CD14-positive monocyte (primary cell): ENCODE measurements at regions not wholly inside any gene's neighbourhood (a gene's known extent, or its start where the extent isn't known, plus 50 kb on each side); places are given as distances from the start of the nearest gene placed in this dataset.

Source experiments
- DNase-seq, 3 donors: peaks; one replicate each; pipeline ENCODE4 v3.0.0-alpha.2; 2011 to 2022
- H2AFZ ChIP-seq: 2 replicates; pipeline ENCODE4 v1.6.0; 2012; ENCODE audit warnings: mild to moderate bottlenecking, low read depth, low read length, inconsistent platforms; ENCODE audit not compliant: insufficient read depth, poor library complexity, severe bottlenecking
- H3K27ac ChIP-seq, 2 donors: 1 replicate in 1 of 2; 2 replicates in 1 of 2; pipeline ENCODE4 v1.5.1; 2012 to 2013; ENCODE audit warnings: low read length in 2 of 2, control low read depth in 1 of 2, inconsistent platforms in 1 of 2, low read depth in 1 of 2, mild to moderate bottlenecking in 1 of 2
- H3K27me3 ChIP-seq, 2 donors: one replicate each; pipeline versions ENCODE4 v1.6.0 to v1.6.1; 2011 to 2013; ENCODE audit warnings: low read length in 2 of 2; ENCODE audit not compliant: control insufficient read depth in 2 of 2, insufficient read depth in 2 of 2
- H3K36me3 ChIP-seq, 2 donors: replicated peaks in 1 of 2; 1 replicate in 1 of 2; 2 replicates in 1 of 2; pipeline versions ENCODE4 v1.5.1 to v1.6.1; 2012 to 2013; ENCODE audit warnings: low read length in 2 of 2, control low read depth in 1 of 2, inconsistent platforms in 1 of 2, mild to moderate bottlenecking in 1 of 2; ENCODE audit not compliant: insufficient read depth in 2 of 2, control insufficient read depth in 1 of 2
- H3K4me1 ChIP-seq, 2 donors: 1 replicate in 1 of 2; 2 replicates in 1 of 2; pipeline versions ENCODE4 v1.5.1 to v1.6.1; 2012 to 2013; ENCODE audit warnings: low read length in 2 of 2, control low read depth in 1 of 2, inconsistent platforms in 1 of 2, mild to moderate bottlenecking in 1 of 2, moderate library complexity in 1 of 2; ENCODE audit not compliant: insufficient read depth in 2 of 2, control insufficient read depth in 1 of 2
- H3K4me2 ChIP-seq: replicated peaks from 2 replicates; pipeline ENCODE3; 2012; ENCODE audit warnings: low read length, moderate library complexity, mild to moderate bottlenecking; ENCODE audit not compliant: poor library complexity, severe bottlenecking; ENCODE audit errors: extremely low read depth
- H3K4me3 ChIP-seq, 3 experiments: fragments of 200-600 bp in 1 of 3; sonication (generic) in 1 of 3; replicated peaks in 1 of 3; 1 replicate in 2 of 3; 2 replicates in 1 of 3; pipeline ENCODE4 v1.5.1; 2011 to 2013; ENCODE audit warnings: low read length in 3 of 3, mild to moderate bottlenecking in 3 of 3, control low read depth in 2 of 3, low read depth in 2 of 3, inconsistent platforms in 1 of 3, moderate library complexity in 1 of 3
- H3K79me2 ChIP-seq: 2 replicates; pipeline ENCODE4 v1.6.0; 2012; ENCODE audit warnings: mild to moderate bottlenecking, control low read depth, inconsistent platforms, low read length, moderate library complexity; ENCODE audit not compliant: insufficient read depth
- H3K9ac ChIP-seq: 2 replicates; pipeline ENCODE4 v1.6.0; 2017; ENCODE audit warnings: low read length, mild to moderate bottlenecking; ENCODE audit not compliant: insufficient read depth, poor library complexity, severe bottlenecking
- H3K9me3 ChIP-seq, 2 donors: replicated peaks in 1 of 2; 1 replicate in 1 of 2; 2 replicates in 1 of 2; pipeline versions ENCODE4 v1.5.1 to v1.6.1; 2012 to 2013; ENCODE audit warnings: low read length in 2 of 2, control low read depth in 1 of 2; ENCODE audit not compliant: control insufficient read depth in 1 of 2, insufficient read depth in 1 of 2
- H4K20me1 ChIP-seq: 2 replicates; pipeline ENCODE4 v1.6.0; 2012; ENCODE audit warnings: mild to moderate bottlenecking, low read length, control low read depth, moderate library complexity; ENCODE audit not compliant: insufficient read depth
- H3K27ac Mint-ChIP-seq, 7 donors: one replicate each; pipeline ENCODE4 v1.8.0; 2020; ENCODE audit warnings: mild to moderate bottlenecking in 7 of 7, mixed read lengths in 7 of 7, moderate library complexity in 6 of 7, inconsistent platforms in 2 of 7
- H3K27me3 Mint-ChIP-seq, 3 donors: one replicate each; pipeline ENCODE4 v1.8.0; 2021 to 2022; ENCODE audit warnings: low read depth in 3 of 3, mild to moderate bottlenecking in 3 of 3, mixed read lengths in 3 of 3, moderate library complexity in 3 of 3, inconsistent platforms in 1 of 3
- H3K36me3 Mint-ChIP-seq, 2 donors: one replicate each; pipeline ENCODE4 v1.8.0; 2020; ENCODE audit warnings: mixed read lengths in 2 of 2, inconsistent platforms in 1 of 2, mild to moderate bottlenecking in 1 of 2
- H3K4me1 Mint-ChIP-seq: one replicate; pipeline ENCODE4 v1.8.0; 2020; ENCODE audit warnings: mild to moderate bottlenecking, mixed read lengths
- H3K4me3 Mint-ChIP-seq, 2 donors: one replicate each; pipeline ENCODE4 v1.8.0; 2020; ENCODE audit warnings: mild to moderate bottlenecking in 2 of 2, mixed read lengths in 2 of 2, moderate library complexity in 1 of 2
- H3K9me3 Mint-ChIP-seq, 7 donors: one replicate each; pipeline ENCODE4 v1.8.0; 2020 to 2022; ENCODE audit warnings: mixed read lengths in 7 of 7, mild to moderate bottlenecking in 6 of 7, moderate library complexity in 6 of 7, inconsistent platforms in 2 of 7
- CTCF ChIP-seq: fragments of 200-600 bp; IDR thresholded peaks from one replicate; pipeline ENCODE4 v1.8.0; 2022; ENCODE audit warnings: antibody characterized with exemption, mild to moderate bottlenecking
- WGBS: methylation state at CpG from one replicate; pipeline ENCODE4 v1.1.5; 2013; ENCODE audit warnings: missing lambda C conversion rate; ENCODE audit not compliant: insufficient coverage; 5-methylcytosine and 5-hydroxymethylcytosine counted together
- intact Hi-C, 2 donors: fragments of 100-400 bp; cut with micrococcal nuclease; formaldehyde crosslinking; loops; one replicate each; pipeline versions ENCODE4 v1.15.0 to v1.15.1; 2023

GRCh38 chr14:106308839-106309389 is 782.5 kb downstream of the TMEM121 start:
- peak; percentile 40 to 73 (median 43) for DNase-seq
- peaks cover 0 to 3% (median 2%) of the 10 kb centered on the region in 3 donors for H3K27me3 Mint-ChIP-seq
- Histone ChIP-seq H3K4me3 (no peak overlapping the region), H2AFZ (no peak overlapping the region), H3K36me3 (no peaks in the 10 kb centered on the region), H3K4me2 (no peak overlapping the region), H3K9ac (no peak overlapping the region), H3K9me3 (peaks cover 0 to 8% of the 10 kb centered on the region in 2 donors), H3K27ac (no peak overlapping the region), H3K27me3 (no peaks in the 10 kb centered on the region), H3K79me2 (no peaks in the 10 kb centered on the region), H4K20me1 (no peaks in the 10 kb centered on the region), H3K4me1 (no peaks in the 10 kb centered on the region)
- no peak overlapping the region for H3K4me3 Mint-ChIP-seq
- H3K36me3 Mint-ChIP-seq: no peaks in the 10 kb centered on the region
- TF ChIP-seq CTCF: peak; percentile 94
- intact Hi-C loops: no loop called here
- H3K4me1 Mint-ChIP-seq: peaks cover 6% of the 10 kb centered on the region
- peak overlapping the region in 1 of 7 donors; percentile 0 for H3K27ac Mint-ChIP-seq
- peaks cover 3 to 8% (median 5%) of the 10 kb centered on the region in 7 donors for H3K9me3 Mint-ChIP-seq
- 53% methylated on average over 16 of the region's 17 CpGs for WGBS

- no peak overlapping the region for H3K9ac ChIP-seq
- H3K27ac ChIP-seq: no peak overlapping the region
- intact Hi-C loops: no loop called here
- no peaks in the 10 kb centered on the region for H3K27me3 ChIP-seq
- peaks cover 0 to 8% of the 10 kb centered on the region in 2 donors for H3K9me3 ChIP-seq
- Mint-ChIP-seq H3K36me3 (no peaks in the 10 kb centered on the region), H3K4me1 (peaks cover 3% of the 10 kb centered on the region), H3K27ac (no peak overlapping the region), H3K9me3 (peaks cover 3 to 8% (median 5%) of the 10 kb centered on the region in 7 donors), H3K27me3 (peaks cover 0 to 3% (median 2%) of the 10 kb centered on the region in 3 donors), H3K4me3 (no peak overlapping the region)
- TF ChIP-seq CTCF: no peak
- no peak overlapping the region for H3K4me3 ChIP-seq
- H3K79me2 ChIP-seq: no peaks in the 10 kb centered on the region
- H4K20me1 ChIP-seq: no peaks in the 10 kb centered on the region
- WGBS: 88% methylated on average over 1 of the region's 2 CpGs
- H2AFZ ChIP-seq: no peak overlapping the region
- H3K36me3 ChIP-seq: no peaks in the 10 kb centered on the region
- H3K4me1 ChIP-seq: no peaks in the 10 kb centered on the region
- no peak overlapping the region for H3K4me2 ChIP-seq
- no peak for DNase-seq
Measured at GRCh38 chr14:106309423-106309822, 783.0 kb downstream of the TMEM121 start.
